ENCODE measurements at regions not wholly inside any gene's neighbourhood (a gene's known extent, or its start where the extent isn't known, plus 50 kb on each side); places are given as distances from the start of the nearest gene placed in this dataset.
"Not testable (repeated sequence)": the region's sequence is repeated elsewhere in the genome, so short reads cannot be mapped to it uniquely, and the experiment has no call there.

DNA sequence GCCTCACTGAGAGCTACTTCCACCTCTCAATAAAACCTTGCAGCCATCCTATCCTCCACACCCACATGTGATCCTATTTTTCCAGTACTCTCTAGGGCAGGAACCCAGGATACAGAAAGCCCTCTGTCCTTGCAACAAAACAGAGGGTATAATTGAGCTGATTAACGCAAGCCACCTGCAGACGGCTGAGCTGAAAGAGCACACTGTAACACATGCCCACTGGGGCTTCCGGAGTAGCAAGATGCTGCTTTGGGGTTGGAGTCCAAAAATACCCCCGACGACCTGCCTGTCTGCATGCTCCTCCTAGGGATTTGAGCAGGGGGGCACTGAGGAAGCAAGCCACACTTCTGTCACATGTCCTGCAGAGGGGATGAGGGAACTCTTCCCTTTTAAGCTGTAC is 401.1 kb upstream of the FOXG1 start:
- H3K4me1 Mint-ChIP-seq: no peaks in the 10 kb centered on the region
- no peaks in the 10 kb centered on the region for H3K36me3 Mint-ChIP-seq (ENCODE audit: low read depth)
- DNase-seq: no peak

GRCh38 chr14:28373721-28374120 is 392.9 kb upstream of the FOXG1 start:
- Mint-ChIP-seq H3K36me3 (ENCODE audit: low read depth) (no peaks in the 10 kb centered on the region), H3K27me3 (ENCODE audit: low read depth, poor library complexity) (no peaks in the 10 kb centered on the region), H3K4me1 (no peaks in the 10 kb centered on the region), H3K27ac (no peak overlapping the region), H3K9me3 (no peaks in the 10 kb centered on the region), H3K4me3 (no peak overlapping the region)
- no peak for TF ChIP-seq CTCF (IDR thresholded peaks at IDR 0.05)
- no peak for DNase-seq

More for the DNA sequence above, 401.1 kb upstream of the FOXG1 start:
- H3K9me3 Mint-ChIP-seq: peaks cover 34% of the 10 kb centered on the region
- no peak for TF ChIP-seq CTCF (IDR thresholded peaks at IDR 0.05)
- no peaks in the 10 kb centered on the region for H3K27me3 Mint-ChIP-seq (ENCODE audit: low read depth, poor library complexity)
- H3K4me3 Mint-ChIP-seq: no peak overlapping the region
- no peak overlapping the region for H3K27ac Mint-ChIP-seq

GRCh38 chr14:28375295-28375694 is 391.3 kb upstream of the FOXG1 start:
- peak; percentile 32 for DNase-seq
- H3K4me3 Mint-ChIP-seq: no peak overlapping the region
- H3K27me3 Mint-ChIP-seq (ENCODE audit: low read depth, poor library complexity): no peaks in the 10 kb centered on the region
- peak; percentile 36 for TF ChIP-seq CTCF (IDR thresholded peaks at IDR 0.05)
- no peaks in the 10 kb centered on the region for H3K4me1 Mint-ChIP-seq
- no peak overlapping the region for H3K27ac Mint-ChIP-seq
- no peaks in the 10 kb centered on the region for H3K9me3 Mint-ChIP-seq
- H3K36me3 Mint-ChIP-seq (ENCODE audit: low read depth): no peaks in the 10 kb centered on the region

DNA sequence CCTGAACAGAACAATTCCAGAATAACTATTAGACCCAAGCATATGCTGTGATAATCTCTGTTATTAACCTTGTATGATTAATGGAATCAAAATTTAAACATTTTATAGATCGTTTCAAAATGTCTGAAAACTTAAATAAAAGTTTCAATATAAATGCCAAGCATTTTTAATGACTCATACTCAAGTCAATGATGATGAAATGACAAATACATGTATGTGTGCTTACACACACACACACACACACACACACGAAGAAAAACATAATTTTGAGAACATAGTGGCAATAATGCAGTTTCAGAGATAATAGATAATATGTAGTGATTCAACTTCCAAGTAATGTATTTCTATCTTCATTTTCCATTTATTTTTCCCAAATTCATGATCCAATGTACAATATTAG is 384.9 kb upstream of the FOXG1 start:
- Mint-ChIP-seq H3K27me3 (ENCODE audit: low read depth, poor library complexity) (no peaks in the 10 kb centered on the region), H3K9me3 (no peaks in the 10 kb centered on the region), H3K4me1 (no peaks in the 10 kb centered on the region), H3K4me3 (no peak overlapping the region), H3K27ac (no peak overlapping the region), H3K36me3 (ENCODE audit: low read depth) (no peaks in the 10 kb centered on the region)
- no peak for DNase-seq
- no peak for TF ChIP-seq CTCF (IDR thresholded peaks at IDR 0.05)

- no peak for TF ChIP-seq CTCF (IDR thresholded peaks at IDR 0.05)
- H3K9me3 Mint-ChIP-seq: no peaks in the 10 kb centered on the region
- DNase-seq: no peak
- H3K4me1 Mint-ChIP-seq: no peaks in the 10 kb centered on the region
- H3K27ac Mint-ChIP-seq: no peak overlapping the region
- H3K27me3 Mint-ChIP-seq (ENCODE audit: low read depth, poor library complexity): no peaks in the 10 kb centered on the region
- no peak overlapping the region for H3K4me3 Mint-ChIP-seq
- no peaks in the 10 kb centered on the region for H3K36me3 Mint-ChIP-seq (ENCODE audit: low read depth)
Measured at GRCh38 chr14:28382444-28383190, 384.0 kb upstream of the FOXG1 start.

DNA sequence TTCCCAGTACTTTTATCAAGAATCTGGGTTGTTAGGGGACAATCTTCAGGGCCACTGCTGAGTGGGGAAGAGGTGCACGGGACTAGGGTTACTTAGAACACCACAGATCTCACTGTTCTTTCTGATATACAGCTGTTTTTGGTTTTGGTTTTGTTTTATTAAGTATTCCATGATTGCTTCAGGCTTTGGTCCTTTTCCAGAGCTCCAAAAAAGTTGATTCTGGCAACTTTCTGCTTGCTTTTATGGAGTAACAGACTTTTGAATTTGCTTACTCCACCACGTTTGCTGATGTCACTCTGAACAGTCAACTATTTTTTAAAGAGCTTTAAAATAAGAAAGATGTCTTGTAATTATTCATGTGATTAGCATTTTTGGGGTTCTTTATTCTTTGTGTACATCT is 368.1 kb upstream of the FOXG1 start:
- no peaks in the 10 kb centered on the region for H3K4me1 Mint-ChIP-seq
- H3K9me3 Mint-ChIP-seq: peaks cover 2% of the 10 kb centered on the region
- TF ChIP-seq CTCF (IDR thresholded peaks at IDR 0.05): no peak
- H3K27ac Mint-ChIP-seq: no peak overlapping the region
- H3K27me3 Mint-ChIP-seq (ENCODE audit: low read depth, poor library complexity): no peaks in the 10 kb centered on the region
- no peaks in the 10 kb centered on the region for H3K36me3 Mint-ChIP-seq (ENCODE audit: low read depth)
- no peak for DNase-seq
- H3K4me3 Mint-ChIP-seq: no peak overlapping the region

DNA sequence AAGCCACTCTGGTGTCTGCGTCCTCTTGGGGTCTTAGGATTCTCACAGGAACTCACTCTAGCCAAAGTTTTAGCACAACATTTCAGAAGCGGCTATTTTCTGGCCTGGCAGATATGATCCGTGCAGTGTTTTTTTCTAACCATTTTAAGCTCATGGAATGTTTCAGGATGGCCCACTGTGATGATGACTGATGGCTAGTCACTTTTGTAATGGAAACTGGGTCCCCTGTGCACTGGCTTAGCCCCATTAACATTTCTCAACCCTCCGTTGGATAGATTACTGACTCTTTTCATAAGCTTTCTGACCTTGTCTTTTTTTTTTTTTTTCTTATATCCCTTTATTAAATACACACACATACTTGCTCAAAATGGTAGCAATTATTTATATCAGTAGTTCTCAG is 364.9 kb upstream of the FOXG1 start:
- H3K27ac Mint-ChIP-seq; H3K27me3 Mint-ChIP-seq (ENCODE audit: low read depth, poor library complexity); H3K4me1 Mint-ChIP-seq; DNase-seq; H3K4me3 Mint-ChIP-seq; H3K36me3 Mint-ChIP-seq (ENCODE audit: low read depth); H3K9me3 Mint-ChIP-seq: not testable (repeated sequence)

Data from nephron progenitor cell (in vitro differentiated cells).